Parathyroid adenoma (tissue), 2 donors: ENCODE measurements at regions not wholly inside any gene's neighbourhood (a gene's known extent, or its start where the extent isn't known, plus 50 kb on each side); places are given as distances from the start of the nearest gene placed in this dataset.

Source experiments
- H2AFZ ChIP-seq: fragments of 300-600 bp; sonication (generic); one replicate; pipeline ENCODE4 v1.7.0; 2017; ENCODE audit warnings: antibody characterized with exemption, mild to moderate bottlenecking
- H3K27ac ChIP-seq: fragments of 300-600 bp; sonication (generic); one replicate; pipeline ENCODE4 v1.7.0; 2017
- H3K27me3 ChIP-seq: fragments of 300-600 bp; sonication (generic); one replicate; pipeline ENCODE4 v1.7.0; 2017; ENCODE audit warnings: low read length; ENCODE audit not compliant: control insufficient read depth, insufficient read depth
- H3K36me3 ChIP-seq: fragments of 300-600 bp; sonication (generic); one replicate; pipeline ENCODE4 v1.7.0; 2017; ENCODE audit warnings: low read length; ENCODE audit not compliant: control insufficient read depth, insufficient read depth
- H3K4me1 ChIP-seq: fragments of 300-600 bp; sonication (generic); one replicate; pipeline ENCODE4 v1.7.0; 2017; ENCODE audit warnings: control low read depth
- H3K4me2 ChIP-seq: fragments of 300-600 bp; sonication (generic); one replicate; pipeline ENCODE4 v1.7.0; 2017; ENCODE audit warnings: low read length
- H3K4me3 ChIP-seq: fragments of 300-600 bp; sonication (generic); one replicate; pipeline ENCODE4 v1.7.0; 2017; ENCODE audit warnings: low read depth, low read length
- H3K79me2 ChIP-seq: fragments of 300-600 bp; sonication (generic); one replicate; pipeline ENCODE4 v1.7.0; 2017; ENCODE audit warnings: control low read depth
- H3K9ac ChIP-seq: fragments of 300-600 bp; sonication (generic); one replicate; pipeline ENCODE4 v1.7.0; 2017; ENCODE audit warnings: mild to moderate bottlenecking
- H3K9me3 ChIP-seq: fragments of 300-600 bp; sonication (generic); one replicate; pipeline ENCODE4 v1.7.0; 2017; ENCODE audit warnings: low read length; ENCODE audit not compliant: control insufficient read depth
- TF ChIP-seq, protein P1 (sequence below): fragments of 300-600 bp; sonication (generic); IDR thresholded peaks from one replicate; pipeline ENCODE4 v1.7.0; 2017; ENCODE audit warnings: antibody characterized with exemption, mild to moderate bottlenecking
- donor health status: primary hyperparathyroidism.

GRCh38 chr11:106242718-106243415, 165.4 kb downstream of the AASDHPPT start:
- Histone ChIP-seq H3K4me2 (no peak overlapping the region), H3K79me2 (no peaks in the 10 kb centered on the region)
- TF ChIP-seq, protein P1, sequence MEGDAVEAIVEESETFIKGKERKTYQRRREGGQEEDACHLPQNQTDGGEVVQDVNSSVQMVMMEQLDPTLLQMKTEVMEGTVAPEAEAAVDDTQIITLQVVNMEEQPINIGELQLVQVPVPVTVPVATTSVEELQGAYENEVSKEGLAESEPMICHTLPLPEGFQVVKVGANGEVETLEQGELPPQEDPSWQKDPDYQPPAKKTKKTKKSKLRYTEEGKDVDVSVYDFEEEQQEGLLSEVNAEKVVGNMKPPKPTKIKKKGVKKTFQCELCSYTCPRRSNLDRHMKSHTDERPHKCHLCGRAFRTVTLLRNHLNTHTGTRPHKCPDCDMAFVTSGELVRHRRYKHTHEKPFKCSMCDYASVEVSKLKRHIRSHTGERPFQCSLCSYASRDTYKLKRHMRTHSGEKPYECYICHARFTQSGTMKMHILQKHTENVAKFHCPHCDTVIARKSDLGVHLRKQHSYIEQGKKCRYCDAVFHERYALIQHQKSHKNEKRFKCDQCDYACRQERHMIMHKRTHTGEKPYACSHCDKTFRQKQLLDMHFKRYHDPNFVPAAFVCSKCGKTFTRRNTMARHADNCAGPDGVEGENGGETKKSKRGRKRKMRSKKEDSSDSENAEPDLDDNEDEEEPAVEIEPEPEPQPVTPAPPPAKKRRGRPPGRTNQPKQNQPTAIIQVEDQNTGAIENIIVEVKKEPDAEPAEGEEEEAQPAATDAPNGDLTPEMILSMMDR = no peak

GRCh38 chr11:106246495-106246894, 169.0 kb downstream of the AASDHPPT start:
- H3K4me1 ChIP-seq = no peaks in the 10 kb centered on the region
- H3K79me2 ChIP-seq = no peaks in the 10 kb centered on the region
- no peak overlapping the region for H3K9ac ChIP-seq
- H2AFZ ChIP-seq = no peak overlapping the region
- H3K9me3 ChIP-seq = no peaks in the 10 kb centered on the region
- H3K4me2 ChIP-seq = no peak overlapping the region
- no peaks in the 10 kb centered on the region for H3K36me3 ChIP-seq
- TF ChIP-seq, protein P1 = no peak
- H3K4me3 ChIP-seq = no peak overlapping the region
- no peak overlapping the region for H3K27ac ChIP-seq
- H3K27me3 ChIP-seq = no peaks in the 10 kb centered on the region

More at GRCh38 chr11:106242718-106243415, 165.4 kb downstream of the AASDHPPT start:
- Histone ChIP-seq H3K4me1 (no peaks in the 10 kb centered on the region), H3K36me3 (no peaks in the 10 kb centered on the region), H3K27ac (no peak overlapping the region), H2AFZ (no peak overlapping the region), H3K4me3 (no peak overlapping the region), H3K27me3 (no peaks in the 10 kb centered on the region), H3K9me3 (no peaks in the 10 kb centered on the region), H3K9ac (no peak overlapping the region)

- Histone ChIP-seq H3K9ac (no peak overlapping the region), H3K27ac (no peak overlapping the region), H3K27me3 (no peaks in the 10 kb centered on the region), H3K36me3 (no peaks in the 10 kb centered on the region), H3K4me2 (no peak overlapping the region), H3K79me2 (no peaks in the 10 kb centered on the region), H3K4me1 (no peaks in the 10 kb centered on the region), H2AFZ (no peak overlapping the region), H3K4me3 (no peak overlapping the region), H3K9me3 (no peaks in the 10 kb centered on the region)
- TF ChIP-seq, protein P1 = no peak
These were observed 172.3 kb downstream of the AASDHPPT start for GRCh38 chr11:106249617-106250239.

- Histone ChIP-seq H3K4me3 (no peak overlapping the region), H3K9ac (no peak overlapping the region), H3K27me3 (no peaks in the 10 kb centered on the region), H3K4me2 (no peak overlapping the region), H3K9me3 (no peaks in the 10 kb centered on the region), H3K36me3 (no peaks in the 10 kb centered on the region), H3K27ac (no peak overlapping the region), H2AFZ (no peak overlapping the region), H3K79me2 (no peaks in the 10 kb centered on the region), H3K4me1 (no peaks in the 10 kb centered on the region)
- TF ChIP-seq, protein P1 = no peak
These were observed 185.4 kb downstream of the AASDHPPT start for GRCh38 chr11:106262852-106263251.
